Activated CD4-positive, alpha-beta memory T cell treated with anti-CD3 and anti-CD28 coated beads, Interleukin-2, amount 10 ng/mL, durations not matched to agents 7 days and 5 days (primary cell): ENCODE measurements at regions not wholly inside any gene's neighbourhood (a gene's known extent, or its start where the extent isn't known, plus 50 kb on each side); places are given as distances from the start of the nearest gene placed in this dataset.

Source experiments
- CTCF ChIA-PET: fragments of 350-600 bp; sonication (Branson Sonifier 250); formaldehyde crosslinking; loops from one replicate; lab custom pipeline; 2021; ENCODE audit warnings: antibody characterized with exemption, inconsistent platforms; lab: Charles Lee
- POLR2A ChIA-PET: fragments of 350-600 bp; sonication (Branson Sonifier 250); formaldehyde crosslinking; loops from one replicate; lab custom pipeline; 2021; ENCODE audit warnings: antibody characterized with exemption; lab: Charles Lee
- DNase-seq: peaks from one replicate; pipeline ENCODE4 v3.0.0-alpha.2; 2020
- H3K27ac Mint-ChIP-seq: one replicate; pipeline ENCODE4 v1.8.0; 2021; ENCODE audit warnings: mild to moderate bottlenecking, mixed read lengths
- H3K27me3 Mint-ChIP-seq: one replicate; pipeline ENCODE4 v1.8.0; 2021; ENCODE audit warnings: mixed read lengths
- H3K36me3 Mint-ChIP-seq: one replicate; pipeline ENCODE4 v1.8.0; 2021; ENCODE audit warnings: low read depth, mixed read lengths
- H3K4me1 Mint-ChIP-seq: one replicate; pipeline ENCODE4 v1.8.0; 2021; ENCODE audit warnings: mixed read lengths
- H3K4me3 Mint-ChIP-seq: one replicate; pipeline ENCODE4 v1.8.0; 2021; ENCODE audit warnings: mild to moderate bottlenecking, mixed read lengths
- H3K9me3 Mint-ChIP-seq: one replicate; pipeline ENCODE4 v1.8.0; 2021; ENCODE audit warnings: mixed read lengths

DNA sequence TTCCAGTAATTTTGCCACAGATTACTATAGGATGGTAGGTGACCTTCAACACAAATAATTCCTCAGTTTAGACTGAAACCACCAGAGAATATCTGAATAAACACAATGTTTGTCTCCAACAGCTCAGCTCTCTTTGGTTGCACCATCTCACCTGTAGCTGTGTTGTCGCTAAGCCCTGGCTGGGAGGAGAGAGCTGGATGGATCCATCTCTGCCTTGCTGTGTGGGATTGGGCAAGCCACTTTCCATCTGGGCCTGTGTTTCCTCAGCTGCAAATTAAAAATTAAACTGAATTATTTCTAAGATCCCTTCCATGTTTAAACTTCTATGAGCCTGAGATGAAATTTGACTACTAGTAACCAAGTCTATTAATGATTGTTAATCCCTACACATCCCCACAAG lies 310.2 kb downstream of the FBXW7 start:
- CTCF ChIA-PET: no interaction called here
- POLR2A ChIA-PET: no interaction called here
- H3K4me1 Mint-ChIP-seq: peaks cover 9% of the 10 kb centered on the region
- no peak overlapping the region for H3K27ac Mint-ChIP-seq
- peaks cover 2% of the 10 kb centered on the region for H3K9me3 Mint-ChIP-seq
- no peak overlapping the region for H3K4me3 Mint-ChIP-seq
- peaks cover 2% of the 10 kb centered on the region for H3K36me3 Mint-ChIP-seq
- peaks cover 1% of the 10 kb centered on the region for H3K27me3 Mint-ChIP-seq
- no peak for DNase-seq

DNA sequence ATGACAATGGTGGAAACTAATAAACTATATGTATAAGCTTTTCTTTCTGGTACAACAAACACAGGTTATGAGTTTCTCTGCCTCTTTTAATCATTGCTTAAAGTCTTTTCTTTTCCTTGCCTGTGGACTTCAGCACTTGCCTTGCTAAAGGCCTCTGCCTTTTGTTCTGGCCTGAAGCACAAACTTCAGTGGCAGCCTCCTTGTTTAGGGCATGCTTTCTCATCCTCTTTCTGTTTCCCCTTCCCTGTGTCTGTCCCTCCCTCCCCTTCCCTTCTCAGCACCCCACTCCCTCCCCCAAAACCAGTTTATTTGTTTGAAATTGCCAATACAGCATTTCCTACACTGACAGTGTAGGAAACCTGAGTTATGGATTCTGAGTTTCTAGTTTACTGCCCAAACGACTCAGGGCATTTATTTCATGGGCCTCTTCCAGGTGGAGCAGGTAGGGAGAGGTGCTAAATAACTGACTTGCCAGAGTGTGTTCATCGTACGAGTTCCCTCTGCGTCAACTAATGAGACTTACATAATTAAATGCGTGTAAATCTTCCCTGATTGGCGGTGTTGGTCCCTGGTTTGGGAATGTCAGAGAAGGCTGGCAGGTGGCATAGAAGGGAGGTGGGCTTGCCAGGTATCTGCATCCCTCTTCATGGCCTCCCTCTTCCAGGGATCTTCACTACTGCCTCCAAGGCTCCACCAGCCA lies 311.0 kb downstream of the FBXW7 start:
- H3K9me3 Mint-ChIP-seq: no peaks in the 10 kb centered on the region
- POLR2A ChIA-PET: no interaction called here

DNA sequence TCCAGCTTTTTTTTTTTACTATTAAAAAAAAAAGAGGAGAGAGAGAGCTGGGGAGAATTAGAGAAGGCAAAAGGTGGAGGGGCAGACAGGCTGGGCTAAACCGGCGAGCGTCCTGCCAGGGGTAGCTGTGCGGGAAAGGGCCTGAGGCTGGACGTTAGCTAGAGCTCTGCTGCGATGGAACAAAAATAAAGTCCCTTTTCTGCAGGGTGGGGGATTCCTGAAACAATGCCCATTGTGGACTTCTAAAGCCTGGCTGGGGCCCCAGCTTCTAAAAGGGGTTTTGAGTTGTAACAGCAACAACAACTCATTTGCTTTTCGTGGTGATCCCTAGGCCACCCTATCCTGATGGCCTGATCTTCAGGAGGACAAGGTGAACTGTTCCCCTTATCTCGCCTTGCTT lies 311.7 kb downstream of the FBXW7 start:
- Mint-ChIP-seq H3K36me3 (peaks cover 6% of the 10 kb centered on the region), H3K9me3 (no peaks in the 10 kb centered on the region), H3K27ac (no peak overlapping the region), H3K27me3 (no peaks in the 10 kb centered on the region), H3K4me3 (no peak overlapping the region), H3K4me1 (peaks cover 15% of the 10 kb centered on the region)
- POLR2A ChIA-PET: no interaction called here
- DNase-seq: no peak
- CTCF ChIA-PET: no interaction called here

More for the DNA sequence above, 311.0 kb downstream of the FBXW7 start:
- Mint-ChIP-seq H3K4me1 (peaks cover 15% of the 10 kb centered on the region), H3K36me3 (peaks cover 6% of the 10 kb centered on the region), H3K27me3 (no peaks in the 10 kb centered on the region), H3K27ac (no peak overlapping the region), H3K4me3 (no peak overlapping the region)
- no peak for DNase-seq
- CTCF ChIA-PET: no interaction called here

DNA sequence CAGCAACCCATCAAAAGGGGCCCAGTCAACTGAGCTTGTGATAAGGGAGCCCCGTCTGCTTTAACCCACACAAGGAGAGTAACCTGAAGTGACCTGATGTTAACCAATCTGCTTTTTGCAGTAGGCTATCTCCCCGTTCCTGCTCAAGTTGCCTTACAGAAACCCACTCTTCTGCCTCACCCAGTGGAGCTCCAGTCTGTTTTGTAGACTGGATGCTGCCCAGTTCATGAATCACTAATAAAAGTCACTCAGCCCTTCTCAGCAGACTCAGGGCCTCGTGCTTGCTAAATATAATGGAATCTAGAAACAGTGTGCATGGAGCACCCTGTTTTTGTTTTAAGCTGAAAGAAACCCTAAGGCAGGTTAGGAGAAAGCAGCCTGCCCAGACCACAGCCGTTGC lies 312.3 kb downstream of the FBXW7 start:
- H3K27me3 Mint-ChIP-seq: no peaks in the 10 kb centered on the region
- peaks cover 6% of the 10 kb centered on the region for H3K36me3 Mint-ChIP-seq
- no peak overlapping the region for H3K4me3 Mint-ChIP-seq
- no peak for DNase-seq
- H3K27ac Mint-ChIP-seq: no peak overlapping the region
- ChIA-PET POLR2A (no interaction called here), CTCF (interaction anchor here (0.9 kb wide), 1 partner anchor 38 kb away, joined by 3 read pairs; no protein-coding TSS in a partner anchor)
- peaks cover 19% of the 10 kb centered on the region for H3K4me1 Mint-ChIP-seq
- no peaks in the 10 kb centered on the region for H3K9me3 Mint-ChIP-seq

DNA sequence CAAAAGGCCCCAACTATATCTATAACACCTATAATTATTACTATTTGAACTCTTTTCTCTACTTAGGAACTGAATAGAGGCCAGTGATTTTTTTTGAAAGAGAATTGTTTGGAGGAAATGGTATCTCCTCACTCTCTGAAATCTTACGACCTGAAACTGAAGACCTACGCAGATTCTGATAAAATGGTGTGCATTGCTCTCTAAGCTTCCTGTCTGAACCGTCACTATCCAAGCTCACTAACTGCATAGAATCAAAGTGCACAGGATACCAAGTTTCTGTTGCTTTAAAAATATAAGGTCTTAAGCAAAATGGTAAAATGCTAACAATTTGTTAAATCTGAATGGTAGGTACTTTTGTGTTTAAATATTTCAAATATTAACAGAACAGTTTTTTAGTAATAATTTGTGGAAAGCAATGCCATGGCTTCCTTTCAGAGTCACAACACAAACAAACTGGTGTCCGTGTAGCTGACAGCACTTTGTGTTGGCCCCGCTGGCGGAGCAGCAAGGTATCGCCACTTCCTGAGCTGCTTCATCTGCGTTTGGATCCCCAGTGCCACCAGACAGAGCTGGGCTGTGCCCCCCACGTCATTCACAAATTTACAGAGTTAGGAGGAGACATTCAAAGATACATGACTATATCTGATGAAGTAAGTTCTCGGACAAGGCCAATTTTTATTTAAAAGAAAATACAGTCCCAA lies 313.9 kb downstream of the FBXW7 start:
- peaks cover 19% of the 10 kb centered on the region for H3K4me1 Mint-ChIP-seq
- H3K4me3 Mint-ChIP-seq: no peak overlapping the region
- no peaks in the 10 kb centered on the region for H3K27me3 Mint-ChIP-seq
- ChIA-PET CTCF (no interaction called here), POLR2A (interaction anchor here (0.7 to 1.3 kb wide), 2 partner anchors 34 to 120 kb away, joined by 3 to 4 read pairs; no protein-coding TSS in a partner anchor)
- no peak overlapping the region for H3K27ac Mint-ChIP-seq
- H3K9me3 Mint-ChIP-seq: no peaks in the 10 kb centered on the region
- H3K36me3 Mint-ChIP-seq: peaks cover 6% of the 10 kb centered on the region
- DNase-seq: no peak

DNA sequence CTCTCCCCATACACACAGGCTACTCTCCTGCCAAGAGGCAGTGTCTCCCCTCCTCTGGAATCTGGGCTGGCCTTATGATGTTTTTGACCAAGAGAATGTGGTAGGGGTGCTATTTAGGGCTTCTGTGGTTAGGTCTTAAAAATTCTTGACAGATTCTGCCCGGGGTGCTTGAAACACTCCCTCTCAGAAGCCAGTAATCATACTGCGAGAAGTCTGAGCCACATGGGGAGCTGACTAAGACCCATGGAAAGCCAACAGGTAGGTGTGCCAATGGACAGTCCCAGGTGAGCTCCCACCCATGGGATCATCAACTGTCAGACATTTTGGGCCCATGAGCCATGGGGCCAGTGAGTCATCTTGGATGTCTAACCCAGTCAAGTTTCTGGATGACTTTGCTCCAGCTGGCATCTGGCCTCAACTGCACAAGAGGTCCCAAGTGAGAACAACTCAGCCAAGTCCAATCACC lies 315.7 kb downstream of the FBXW7 start:
- H3K27me3 Mint-ChIP-seq: no peaks in the 10 kb centered on the region
- DNase-seq: no peak
- CTCF ChIA-PET: no interaction called here
- POLR2A ChIA-PET: no interaction called here
- no peak overlapping the region for H3K27ac Mint-ChIP-seq
- H3K36me3 Mint-ChIP-seq: peaks cover 6% of the 10 kb centered on the region
- no peak overlapping the region for H3K4me3 Mint-ChIP-seq
- peaks cover 19% of the 10 kb centered on the region for H3K4me1 Mint-ChIP-seq
- H3K9me3 Mint-ChIP-seq: no peaks in the 10 kb centered on the region

DNA sequence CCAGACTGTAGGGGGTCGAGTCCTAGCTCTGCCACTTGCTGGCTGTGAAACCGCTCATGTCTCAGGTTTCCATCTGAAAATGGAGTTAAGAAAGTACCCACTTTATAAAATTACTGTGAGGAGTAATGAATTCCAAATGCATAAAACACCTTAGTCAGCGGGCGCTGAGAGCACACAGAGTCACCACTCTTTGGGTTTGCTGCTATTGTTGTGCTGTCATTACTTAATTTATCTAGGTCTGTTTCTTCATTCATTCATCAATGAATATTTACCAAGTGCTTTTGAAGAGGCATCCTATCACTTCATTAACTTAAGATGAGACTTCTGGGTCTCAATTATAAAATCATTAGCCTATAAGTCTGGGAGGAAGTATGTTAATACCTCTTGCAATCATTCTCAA lies 317.3 kb downstream of the FBXW7 start:
- no peak overlapping the region for H3K27ac Mint-ChIP-seq
- CTCF ChIA-PET: no interaction called here
- POLR2A ChIA-PET: no interaction called here
- peaks cover 2% of the 10 kb centered on the region for H3K9me3 Mint-ChIP-seq
- H3K4me1 Mint-ChIP-seq: peaks cover 19% of the 10 kb centered on the region
- DNase-seq: no peak
- H3K36me3 Mint-ChIP-seq: peaks cover 6% of the 10 kb centered on the region
- H3K4me3 Mint-ChIP-seq: no peak overlapping the region
- H3K27me3 Mint-ChIP-seq: no peaks in the 10 kb centered on the region

DNA sequence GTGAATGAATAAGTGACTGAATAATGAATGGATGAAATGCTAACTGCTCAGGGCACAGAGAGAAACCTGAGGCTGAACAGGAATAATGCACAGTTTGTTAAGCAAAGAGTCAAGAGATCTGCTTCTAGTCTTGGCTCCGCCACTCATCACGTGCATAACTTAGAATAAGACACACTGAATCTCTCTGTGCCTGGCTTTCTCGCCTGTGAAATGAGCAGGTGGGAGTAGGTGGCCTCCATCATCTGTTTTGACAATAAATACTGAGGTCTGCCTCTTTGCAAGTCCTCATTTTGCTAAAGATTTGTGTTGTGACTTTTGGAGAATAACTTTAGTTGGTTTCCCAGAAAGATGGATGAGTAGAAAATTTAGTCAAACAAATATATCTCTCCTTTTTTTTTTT lies 318.0 kb downstream of the FBXW7 start:
- ChIA-PET CTCF (no interaction called here), POLR2A (no interaction called here)
- peaks cover 19% of the 10 kb centered on the region for H3K4me1 Mint-ChIP-seq
- H3K27me3 Mint-ChIP-seq: no peaks in the 10 kb centered on the region
- DNase-seq: no peak
- no peak overlapping the region for H3K4me3 Mint-ChIP-seq
- no peak overlapping the region for H3K27ac Mint-ChIP-seq
- peaks cover 6% of the 10 kb centered on the region for H3K36me3 Mint-ChIP-seq
- peaks cover 2% of the 10 kb centered on the region for H3K9me3 Mint-ChIP-seq

DNA sequence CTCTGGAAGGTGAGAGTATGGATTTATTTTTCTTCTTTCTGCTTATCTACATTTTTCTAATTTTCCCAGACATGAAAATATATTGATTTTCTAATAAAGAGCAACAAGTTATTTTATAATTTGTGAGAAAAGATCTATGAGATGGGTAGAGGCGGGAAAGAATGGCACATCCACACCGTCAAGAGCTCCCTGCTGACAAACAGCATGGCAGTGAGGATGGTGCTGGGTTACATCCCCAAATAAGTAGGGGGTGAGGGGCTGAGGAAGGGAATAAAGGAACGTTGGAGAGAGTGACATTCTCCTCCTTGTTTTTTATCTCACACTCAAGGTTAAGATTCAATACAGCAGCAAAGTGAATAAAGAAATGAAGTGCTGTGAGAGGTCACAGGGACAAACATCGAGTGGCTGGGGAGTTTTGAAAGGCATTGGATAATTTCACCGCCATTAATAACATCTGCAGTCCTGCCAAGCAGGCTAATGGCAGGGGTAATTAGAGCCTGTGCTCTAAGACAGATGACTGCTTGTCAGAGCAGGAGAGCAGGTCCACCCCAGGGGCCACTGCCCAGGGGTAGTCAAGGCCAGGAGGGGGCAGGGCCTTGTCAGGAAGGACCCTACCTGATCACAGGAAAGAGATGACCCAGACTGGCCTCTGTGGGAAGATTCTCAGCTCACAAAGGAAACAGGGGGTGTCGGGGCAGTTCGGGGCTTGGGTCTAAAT lies 323.8 kb downstream of the FBXW7 start:
- Mint-ChIP-seq H3K27ac (no peak overlapping the region), H3K27me3 (peaks cover 4% of the 10 kb centered on the region), H3K36me3 (no peaks in the 10 kb centered on the region), H3K9me3 (peaks cover 2% of the 10 kb centered on the region), H3K4me1 (no peaks in the 10 kb centered on the region), H3K4me3 (no peak overlapping the region)
- ChIA-PET CTCF (no interaction called here), POLR2A (no interaction called here)
- no peak for DNase-seq

DNA sequence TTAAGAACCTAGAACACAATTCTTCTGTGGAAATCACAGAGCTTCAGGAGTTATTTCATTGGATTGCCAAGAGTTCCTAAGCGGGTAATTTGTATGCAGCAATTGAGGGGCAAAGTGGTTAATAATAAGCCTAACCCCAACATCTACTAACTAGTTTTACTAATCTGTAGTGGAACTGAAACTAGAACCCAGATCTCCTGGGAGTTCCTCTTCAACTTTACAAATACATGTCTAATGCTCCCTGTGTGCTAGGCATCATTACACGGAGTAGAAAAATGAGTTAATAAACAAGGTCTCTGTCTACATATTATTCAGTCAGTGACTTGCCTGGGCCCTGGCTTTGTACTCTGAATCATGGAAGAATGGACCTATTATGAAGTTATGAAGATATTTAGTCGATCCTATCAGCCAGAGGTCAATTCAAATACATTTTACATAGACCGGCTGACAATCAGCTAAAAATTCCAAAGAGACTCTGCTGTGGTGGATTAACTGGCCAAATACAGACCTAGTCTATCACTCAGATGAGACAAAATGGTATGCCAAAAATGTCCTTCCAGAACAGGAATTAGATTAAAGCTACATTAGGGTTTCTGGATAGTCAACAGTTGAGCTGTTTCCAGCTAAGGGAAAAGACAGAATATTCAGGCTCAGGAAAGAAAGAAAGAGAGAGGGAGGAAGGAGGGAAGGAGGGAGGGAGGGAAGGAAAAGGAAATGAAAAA lies 326.0 kb downstream of the FBXW7 start:
- ChIA-PET CTCF (no interaction called here), POLR2A (no interaction called here)
- Mint-ChIP-seq H3K4me1 (no peaks in the 10 kb centered on the region), H3K27ac (no peak overlapping the region), H3K36me3 (no peaks in the 10 kb centered on the region), H3K4me3 (no peak overlapping the region), H3K9me3 (peaks cover under 1% of the 10 kb centered on the region), H3K27me3 (peaks cover 4% of the 10 kb centered on the region)
- DNase-seq: no peak

DNA sequence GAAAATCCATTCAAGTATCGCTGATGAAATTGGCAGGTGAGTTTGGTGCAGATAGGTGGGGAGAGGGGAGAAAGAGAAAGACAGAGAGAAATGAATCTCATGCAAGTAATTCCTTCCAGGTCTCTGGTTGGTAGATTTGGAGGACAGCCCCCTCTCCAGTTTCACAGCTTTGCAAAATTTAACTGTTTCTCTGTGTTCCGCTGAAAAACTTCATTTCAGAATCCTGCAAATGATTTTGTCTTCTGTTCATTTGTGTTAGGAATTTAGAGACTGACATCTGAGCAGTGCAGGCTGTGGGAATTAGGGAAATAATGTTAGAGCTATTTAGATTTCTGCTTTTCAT lies 328.5 kb downstream of the FBXW7 start:
- ChIA-PET CTCF (no interaction called here), POLR2A (no interaction called here)
- no peak overlapping the region for H3K27ac Mint-ChIP-seq
- H3K4me1 Mint-ChIP-seq: no peaks in the 10 kb centered on the region
- no peak overlapping the region for H3K4me3 Mint-ChIP-seq
- H3K36me3 Mint-ChIP-seq: no peaks in the 10 kb centered on the region
- peaks cover 4% of the 10 kb centered on the region for H3K27me3 Mint-ChIP-seq
- DNase-seq: no peak
- no peaks in the 10 kb centered on the region for H3K9me3 Mint-ChIP-seq

DNA sequence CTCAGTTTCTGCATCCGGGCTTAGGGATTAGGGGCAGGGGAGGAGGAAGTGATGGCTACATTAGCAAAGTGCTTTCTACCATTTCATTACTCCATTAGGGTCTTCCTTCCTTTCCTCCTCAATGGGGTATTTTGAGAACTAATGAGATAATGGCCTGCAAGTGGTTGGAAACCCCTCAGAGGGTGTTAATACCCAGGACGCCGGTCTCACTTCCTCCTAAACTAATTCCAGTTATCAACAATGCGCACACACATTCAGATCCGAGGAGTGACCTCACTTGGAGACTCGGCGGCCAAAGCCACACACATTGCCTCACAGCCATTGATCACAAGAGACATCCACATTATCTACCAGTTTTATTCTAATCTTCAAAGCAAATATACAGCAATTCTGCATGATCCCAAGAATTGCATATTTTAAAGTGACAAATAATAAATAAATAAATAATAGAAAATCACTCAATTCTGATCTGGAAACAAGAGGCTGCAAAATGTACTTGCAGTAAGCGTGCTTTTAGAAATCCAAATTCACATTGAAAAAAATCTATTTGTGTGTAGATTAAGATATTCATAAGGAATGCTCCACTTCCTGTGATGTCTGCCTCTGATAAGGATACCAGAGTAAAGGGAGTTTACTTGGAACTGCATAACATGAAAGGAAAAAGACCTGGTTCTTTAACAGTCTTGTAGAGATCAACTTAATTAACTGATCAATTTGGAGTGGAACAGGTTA lies 329.1 kb downstream of the FBXW7 start:
- Mint-ChIP-seq H3K27ac (no peak overlapping the region), H3K36me3 (no peaks in the 10 kb centered on the region), H3K9me3 (no peaks in the 10 kb centered on the region), H3K4me1 (no peaks in the 10 kb centered on the region), H3K4me3 (no peak overlapping the region), H3K27me3 (peaks cover 4% of the 10 kb centered on the region)
- ChIA-PET POLR2A (no interaction called here), CTCF (no interaction called here)
- no peak for DNase-seq
